ENCODE measurements at regions not wholly inside any gene's neighbourhood (a gene's known extent, or its start where the extent isn't known, plus 50 kb on each side); places are given as distances from the start of the nearest gene placed in this dataset.

- no peak for DNase-seq (ENCODE audit: low read depth in 2 of 2)
Measured at GRCh38 chr2:235168174-235168979, 216.6 kb downstream of the SH3BP4 start.

- peak in 1 of 2 donors; percentile 3 for DNase-seq (ENCODE audit: low read depth in 2 of 2)
Measured at GRCh38 chr2:235170016-235170415, 218.2 kb downstream of the SH3BP4 start.

GRCh38 chr2:235170536-235171521 lies 219.0 kb downstream of the SH3BP4 start:
- DNase-seq (ENCODE audit: low read depth in 2 of 2) = no peak

- DNase-seq (ENCODE audit: low read depth in 2 of 2) = peak in 1 of 2 donors; percentile 19
Measured at GRCh38 chr2:235171550-235172031, 219.8 kb downstream of the SH3BP4 start.

GRCh38 chr2:235180642-235181041 lies 228.8 kb downstream of the SH3BP4 start:
- DNase-seq (ENCODE audit: low read depth in 2 of 2) = no peak

GRCh38 chr2:235183786-235184185 lies 232.0 kb downstream of the SH3BP4 start:
- DNase-seq (ENCODE audit: low read depth in 2 of 2) = no peak

GRCh38 chr2:235187806-235188205 lies 236.0 kb downstream of the SH3BP4 start:
- DNase-seq (ENCODE audit: low read depth in 2 of 2) = no peak

- DNase-seq (ENCODE audit: low read depth in 2 of 2) = no peak
Measured at GRCh38 chr2:235191486-235191885, 239.7 kb downstream of the SH3BP4 start.

- no peak for DNase-seq (ENCODE audit: low read depth in 2 of 2)
Measured at GRCh38 chr2:235191978-235192377, 240.2 kb downstream of the SH3BP4 start.

GRCh38 chr2:235194351-235194750 lies 242.5 kb downstream of the SH3BP4 start:
- DNase-seq (ENCODE audit: low read depth in 2 of 2) = no peak

- no peak for DNase-seq (ENCODE audit: low read depth in 2 of 2)
Measured at GRCh38 chr2:235194836-235195235, 243.0 kb downstream of the SH3BP4 start.

- DNase-seq (ENCODE audit: low read depth in 2 of 2) = no peak
Measured at GRCh38 chr2:235195921-235196320, 244.1 kb downstream of the SH3BP4 start.

- no peak for DNase-seq (ENCODE audit: low read depth in 2 of 2)
Measured at GRCh38 chr2:235199128-235199527, 247.3 kb downstream of the SH3BP4 start.

- DNase-seq (ENCODE audit: low read depth in 2 of 2) = no peak
Measured at GRCh38 chr2:235200216-235200615, 248.4 kb downstream of the SH3BP4 start.

GRCh38 chr2:235201756-235202155 lies 249.9 kb downstream of the SH3BP4 start:
- DNase-seq (ENCODE audit: low read depth in 2 of 2) = no peak

GRCh38 chr2:235204948-235205347 lies 253.1 kb downstream of the SH3BP4 start:
- DNase-seq (ENCODE audit: low read depth in 2 of 2) = no peak

- no peak for DNase-seq (ENCODE audit: low read depth in 2 of 2)
Measured at GRCh38 chr2:235206399-235206798, 254.6 kb downstream of the SH3BP4 start.

- DNase-seq (ENCODE audit: low read depth in 2 of 2) = no peak
Measured at GRCh38 chr2:235206980-235207579, 255.3 kb downstream of the SH3BP4 start.

GRCh38 chr2:235211056-235211455 lies 259.2 kb downstream of the SH3BP4 start:
- DNase-seq (ENCODE audit: low read depth in 2 of 2) = no peak

GRCh38 chr2:235212501-235213158 lies 260.8 kb downstream of the SH3BP4 start:
- no peak for DNase-seq (ENCODE audit: low read depth in 2 of 2)

GRCh38 chr2:235215248-235215647 lies 263.4 kb downstream of the SH3BP4 start:
- DNase-seq (ENCODE audit: low read depth in 2 of 2) = no peak

Data from dermis microvascular lymphatic vessel endothelial cell (primary cell).